Upper lobe of right lung (tissue), 1 donor: ENCODE measurements at regions not wholly inside any gene's neighbourhood (a gene's known extent, or its start where the extent isn't known, plus 50 kb on each side); places are given as distances from the start of the nearest gene placed in this dataset.

ENCODE experiments used
- ATAC-seq: fragments of 200-7000 bp; cut with Tn5 transposase; one replicate; pipeline ENCODE4 v1.9.1; 2020; ENCODE audit warnings: mild to moderate bottlenecking, moderate library complexity
- DNase-seq: peaks from one replicate; pipeline ENCODE4 v3.0.0-alpha.2; 2020
- H3K27ac ChIP-seq: fragments of 200-600 bp; one replicate; pipeline ENCODE4 v1.8.0; 2022
- H3K27me3 ChIP-seq: fragments of 200-600 bp; one replicate; pipeline ENCODE4 v1.8.0; 2022; ENCODE audit warnings: mild to moderate bottlenecking
- H3K36me3 ChIP-seq: fragments of 200-600 bp; one replicate; pipeline ENCODE4 v1.8.0; 2022
- H3K4me1 ChIP-seq: fragments of 200-600 bp; one replicate; pipeline ENCODE4 v1.8.0; 2022
- H3K4me3 ChIP-seq: fragments of 200-600 bp; one replicate; pipeline ENCODE4 v1.8.0; 2022; ENCODE audit warnings: mild to moderate bottlenecking
- H3K9me3 ChIP-seq: fragments of 200-600 bp; one replicate; pipeline ENCODE4 v1.8.0; 2022
- CTCF ChIP-seq: fragments of 200-600 bp; IDR thresholded peaks from one replicate; pipeline ENCODE4 v1.8.0; 2022; ENCODE audit warnings: antibody characterized with exemption
- intact Hi-C: fragments of 100-400 bp; cut with DNase I; formaldehyde crosslinking; loops from one replicate; pipeline ENCODE4 v1.11.0; 2022
- donor health status: DM: no; HTN: yes; CAD: no; lungs with severe emphysema.

- ATAC-seq (peak; percentile 86), DNase-seq (peak; percentile 71)
- peak overlapping the region; percentile 75 for H3K27ac ChIP-seq
- intact Hi-C loops = no loop called here
- no peaks in the 10 kb centered on the region for H3K36me3 ChIP-seq
- no peak for TF ChIP-seq CTCF
- H3K27me3 ChIP-seq = no peaks in the 10 kb centered on the region
- H3K4me1 ChIP-seq = peaks cover 7% of the 10 kb centered on the region
- no peak overlapping the region for H3K4me3 ChIP-seq
- no peaks in the 10 kb centered on the region for H3K9me3 ChIP-seq
Observed at GRCh38 chr14:36451310-36452065, 68.5 kb downstream of the NKX2-1 start.

DNA sequence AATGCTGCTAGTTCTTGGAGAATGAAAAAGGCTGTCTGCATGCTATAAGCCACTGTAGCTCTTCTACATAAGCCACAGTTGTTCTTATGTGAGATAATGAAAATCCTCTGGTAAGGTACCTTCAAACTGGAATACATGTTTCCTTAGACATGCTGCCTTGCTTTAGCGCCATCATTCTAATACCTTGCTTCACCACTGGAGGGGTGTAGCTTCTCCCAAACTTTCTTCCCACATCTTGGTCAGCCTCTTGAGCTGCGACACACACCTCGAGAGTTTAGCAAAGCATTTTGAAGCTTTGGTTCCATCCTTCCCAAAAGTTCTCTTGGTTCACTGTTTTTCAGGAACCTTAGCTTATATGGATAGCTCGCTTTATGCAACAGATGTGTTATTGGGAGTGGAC, 69.5 kb downstream of the NKX2-1 start:
- intact Hi-C loops = no loop called here

GRCh38 chr14:36449903-36450302, 70.1 kb downstream of the NKX2-1 start:
- H3K27ac ChIP-seq = peak overlapping the region; percentile 75
- no peaks in the 10 kb centered on the region for H3K27me3 ChIP-seq
- H3K4me3 ChIP-seq = no peak overlapping the region
- intact Hi-C loops = no loop called here
- ATAC-seq (no peak), DNase-seq (no peak)
- H3K4me1 ChIP-seq = peaks cover 7% of the 10 kb centered on the region
- no peaks in the 10 kb centered on the region for H3K36me3 ChIP-seq
- no peak for TF ChIP-seq CTCF
- H3K9me3 ChIP-seq = no peaks in the 10 kb centered on the region

More for the DNA sequence above, 69.5 kb downstream of the NKX2-1 start:
- Histone ChIP-seq H3K9me3 (no peaks in the 10 kb centered on the region), H3K36me3 (no peaks in the 10 kb centered on the region), H3K4me3 (no peak overlapping the region), H3K27me3 (no peaks in the 10 kb centered on the region), H3K4me1 (peaks cover 7% of the 10 kb centered on the region), H3K27ac (peak overlapping the region; percentile 75)
- TF ChIP-seq CTCF = no peak
- DNase-seq = no peak
- no peak for ATAC-seq

DNA sequence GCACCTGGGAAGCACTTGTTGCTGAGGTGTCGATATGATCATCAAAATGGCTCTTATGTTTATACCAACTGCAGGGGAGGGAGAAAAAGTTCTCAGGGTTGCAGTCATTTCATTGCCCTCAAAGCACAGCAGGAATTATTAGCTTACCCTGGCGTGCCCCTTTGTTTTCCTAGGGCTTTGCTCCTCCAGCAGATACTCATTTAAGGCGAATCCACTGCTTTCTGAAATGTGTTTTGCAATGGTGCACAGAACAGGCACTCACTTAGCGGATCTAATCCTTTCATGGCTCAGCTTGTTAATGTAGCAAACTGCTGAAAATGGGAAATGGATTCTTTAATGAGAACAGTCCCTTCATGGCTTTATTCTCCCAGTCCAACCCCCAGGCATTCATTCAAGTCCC, 76.7 kb downstream of the NKX2-1 start:
- Histone ChIP-seq H3K4me1 (no peaks in the 10 kb centered on the region), H3K27ac (no peak overlapping the region), H3K36me3 (no peaks in the 10 kb centered on the region), H3K27me3 (no peaks in the 10 kb centered on the region), H3K9me3 (no peaks in the 10 kb centered on the region), H3K4me3 (no peak overlapping the region)
- ATAC-seq = no peak
- TF ChIP-seq CTCF = no peak
- intact Hi-C loops = no loop called here
- no peak for DNase-seq

- intact Hi-C loops = no loop called here
Observed at GRCh38 chr14:36442824-36443241, 77.2 kb downstream of the NKX2-1 start.

More at GRCh38 chr14:36442824-36443241, 77.2 kb downstream of the NKX2-1 start:
- no peak overlapping the region for H3K27ac ChIP-seq
- no peak overlapping the region for H3K4me3 ChIP-seq
- DNase-seq = no peak
- no peaks in the 10 kb centered on the region for H3K36me3 ChIP-seq
- H3K27me3 ChIP-seq = no peaks in the 10 kb centered on the region
- no peaks in the 10 kb centered on the region for H3K9me3 ChIP-seq
- ATAC-seq = no peak
- TF ChIP-seq CTCF = no peak
- no peaks in the 10 kb centered on the region for H3K4me1 ChIP-seq
